H9 (cell line): ENCODE measurements at regions not wholly inside any gene's neighbourhood (a gene's known extent, or its start where the extent isn't known, plus 50 kb on each side); places are given as distances from the start of the nearest gene placed in this dataset.

Experiments used
- DNase-seq: peaks from one replicate; pipeline ENCODE4 v3.0.0-alpha.2; 2017
- H2AFZ ChIP-seq: one replicate; pipeline ENCODE4 v1.6.1; 2013; ENCODE audit warnings: mild to moderate bottlenecking, low read length, control low read depth, moderate library complexity
- H2AK5ac ChIP-seq: 2 replicates; pipeline ENCODE4 v1.6.1; 2013; ENCODE audit warnings: low read length, control low read depth, mixed read lengths; ENCODE audit not compliant: insufficient read length
- H2BK120ac ChIP-seq: one replicate; pipeline ENCODE4 v1.6.1; 2013; ENCODE audit warnings: low read depth, mild to moderate bottlenecking, low read length, control low read depth, inconsistent platforms; ENCODE audit not compliant: poor library complexity, severe bottlenecking
- H2BK12ac ChIP-seq: 2 replicates; pipeline ENCODE4 v1.6.1; 2013; ENCODE audit warnings: low read length, control low read depth, mixed read lengths, low read depth; ENCODE audit not compliant: insufficient read length
- H2BK15ac ChIP-seq: 2 replicates; pipeline ENCODE4 v1.6.1; 2013; ENCODE audit warnings: low read depth, low read length, control low read depth
- H2BK20ac ChIP-seq: one replicate; pipeline ENCODE4 v1.6.1; 2013; ENCODE audit warnings: low read depth, mild to moderate bottlenecking, low read length, control low read depth, inconsistent platforms; ENCODE audit not compliant: poor library complexity, severe bottlenecking
- H2BK5ac ChIP-seq: 2 replicates; pipeline ENCODE4 v1.6.1; 2013; ENCODE audit warnings: low read length, control low read depth, mixed read lengths; ENCODE audit not compliant: insufficient read length
- H3K14ac ChIP-seq: 2 replicates; pipeline ENCODE4 v1.6.1; 2013; ENCODE audit warnings: low read length, control low read depth; ENCODE audit not compliant: insufficient read depth
- H3K18ac ChIP-seq: 2 replicates; pipeline ENCODE4 v1.6.1; 2013; ENCODE audit warnings: low read depth, mild to moderate bottlenecking, mixed read lengths, low read length, control low read depth; ENCODE audit not compliant: insufficient read length
- H3K23ac ChIP-seq: 2 replicates; pipeline ENCODE4 v1.6.1; 2013; ENCODE audit warnings: low read length, control low read depth, mixed read lengths, low read depth; ENCODE audit not compliant: insufficient read length
- H3K23me2 ChIP-seq: 2 replicates; pipeline ENCODE4 v1.6.1; 2013; ENCODE audit warnings: low read depth, mild to moderate bottlenecking, mixed read lengths, low read length, control low read depth; ENCODE audit not compliant: insufficient read length, poor library complexity, severe bottlenecking
- H3K27ac ChIP-seq: 2 replicates; pipeline ENCODE4 v1.5.1; 2013; ENCODE audit warnings: low read length, control low read depth, mixed read lengths, low read depth; ENCODE audit not compliant: insufficient read length
- H3K27me3 ChIP-seq: 2 replicates; pipeline ENCODE4 v1.6.1; 2013; ENCODE audit warnings: low read length, control low read depth, inconsistent platforms; ENCODE audit not compliant: insufficient read depth
- H3K4ac ChIP-seq: 2 replicates; pipeline ENCODE4 v1.6.1; 2013; ENCODE audit warnings: low read depth, mild to moderate bottlenecking, control low read depth, inconsistent platforms, low read length, moderate library complexity
- H3K4me1 ChIP-seq: 2 replicates; pipeline ENCODE4 v1.6.1; 2013; ENCODE audit warnings: low read length, control low read depth, inconsistent platforms; ENCODE audit not compliant: insufficient read depth
- H3K4me2 ChIP-seq: 2 replicates; pipeline ENCODE4 v1.6.1; 2013; ENCODE audit warnings: low read length, control low read depth, mixed read lengths; ENCODE audit not compliant: insufficient read length, insufficient read depth
- H3K56ac ChIP-seq: 2 replicates; pipeline ENCODE4 v1.6.1; 2013; ENCODE audit warnings: low read depth, mild to moderate bottlenecking, mixed read lengths, low read length, control low read depth; ENCODE audit not compliant: insufficient read length
- H3K79me1 ChIP-seq: 2 replicates; pipeline ENCODE4 v1.6.1; 2013; ENCODE audit warnings: low read depth, mild to moderate bottlenecking, moderate library complexity, low read length, control low read depth, inconsistent platforms; ENCODE audit not compliant: insufficient read depth, poor library complexity, severe bottlenecking
- H3K79me2 ChIP-seq: 2 replicates; pipeline ENCODE4 v1.6.1; 2013; ENCODE audit warnings: low read length, control low read depth, inconsistent platforms; ENCODE audit not compliant: insufficient read depth
- H3K9ac ChIP-seq: 2 replicates; pipeline ENCODE4 v1.6.1; 2013; ENCODE audit warnings: low read length, control low read depth, mixed read lengths; ENCODE audit not compliant: insufficient read length; ENCODE audit errors: extremely low read depth
- H3K9me3 ChIP-seq: one replicate; pipeline ENCODE4 v1.6.1; 2013; ENCODE audit warnings: low read depth, low read length, inconsistent platforms; ENCODE audit not compliant: control insufficient read depth
- H3T11ph ChIP-seq: one replicate; pipeline ENCODE4 v1.6.1; 2013; ENCODE audit warnings: mild to moderate bottlenecking, low read length, control low read depth, inconsistent platforms
- H4K20me1 ChIP-seq: one replicate; pipeline ENCODE4 v1.6.1; 2013; ENCODE audit not compliant: control insufficient read depth, insufficient read length, insufficient read depth
- H4K5ac ChIP-seq: 2 replicates; pipeline ENCODE4 v1.6.1; 2013; ENCODE audit warnings: low read depth, mild to moderate bottlenecking, mixed read lengths, low read length, control low read depth; ENCODE audit not compliant: insufficient read length
- H4K8ac ChIP-seq: replicated peaks from 2 replicates; pipeline ENCODE4 v1.6.1; 2013; ENCODE audit warnings: low read length, control low read depth, mixed read lengths, low read depth; ENCODE audit not compliant: insufficient read length
- H4K91ac ChIP-seq: 2 replicates; pipeline ENCODE4 v1.6.1; 2013; ENCODE audit warnings: low read depth, mild to moderate bottlenecking, moderate library complexity, mixed read lengths, low read length, control low read depth; ENCODE audit not compliant: insufficient read length
- H3K27ac Mint-ChIP-seq, 3 experiments: 2 replicates in 2 of 3; 3 replicates in 1 of 3; pipeline ENCODE4 v1.8.0; 2020 to 2021; ENCODE audit warnings: mixed read lengths in 3 of 3, mild to moderate bottlenecking in 1 of 3, moderate library complexity in 1 of 3
- H3K27me3 Mint-ChIP-seq: 2 replicates; pipeline ENCODE4 v1.8.0; 2021; ENCODE audit warnings: low read depth, mild to moderate bottlenecking, moderate library complexity, mixed read lengths
- H3K36me3 Mint-ChIP-seq, 3 experiments: 2 replicates in 2 of 3; 3 replicates in 1 of 3; pipeline ENCODE4 v1.8.0; 2020 to 2021; ENCODE audit warnings: low read depth in 3 of 3, mixed read lengths in 3 of 3; ENCODE audit not compliant: insufficient read depth in 1 of 3
- H3K4me1 Mint-ChIP-seq, 2 experiments: 2 replicates each; pipeline ENCODE4 v1.8.0; 2020; ENCODE audit warnings: mixed read lengths in 2 of 2
- H3K4me3 Mint-ChIP-seq, 2 experiments: 2 replicates in 1 of 2; 3 replicates in 1 of 2; pipeline ENCODE4 v1.8.0; 2020 to 2021; ENCODE audit warnings: mild to moderate bottlenecking in 2 of 2, mixed read lengths in 2 of 2, moderate library complexity in 1 of 2
- H3K9me3 Mint-ChIP-seq, 2 experiments: 2 replicates in 1 of 2; 3 replicates in 1 of 2; pipeline ENCODE4 v1.8.0; 2020; ENCODE audit warnings: mild to moderate bottlenecking in 2 of 2, mixed read lengths in 2 of 2, moderate library complexity in 1 of 2
- WGBS: extraction: QIAGEN DNeasy Blood & Tissue Kit; methylation state at CpG from one replicate; pipeline ENCODE4 v1.1.7; 2013; ENCODE audit warnings: missing lambda C conversion rate, low lambda C conversion rate, mixed read lengths; ENCODE audit not compliant: insufficient read length; ENCODE audit errors: extremely low coverage; 5-methylcytosine and 5-hydroxymethylcytosine counted together
- TF ChIP-seq, protein P1 (sequence below): fragments of 200-600 bp; sonication (generic); conservative IDR thresholded peaks from 3 replicates; pipeline ENCODE4 v1.8.0; 2021; ENCODE audit warnings: antibody characterized with exemption, mild to moderate bottlenecking

DNA sequence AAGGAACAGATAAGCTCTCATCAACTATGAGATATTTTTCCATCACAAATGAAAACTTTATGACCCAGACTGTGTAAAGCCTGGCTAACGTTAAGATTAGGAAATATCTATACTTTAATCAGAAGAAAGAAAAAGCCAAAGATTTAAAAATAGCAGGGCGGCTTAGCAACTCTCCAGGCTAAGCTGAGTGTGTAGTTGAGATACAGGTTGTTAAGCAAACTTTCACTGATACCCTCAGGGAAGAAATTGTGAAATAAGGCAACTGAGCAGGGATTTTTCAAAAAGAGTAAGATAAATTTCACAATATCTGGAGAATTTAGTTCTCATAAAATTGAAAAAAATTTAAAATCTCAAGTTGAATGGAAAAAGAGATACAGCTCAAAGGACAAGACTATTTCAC, 382.0 kb downstream of the RAPGEF2 start:
- Mint-ChIP-seq H3K4me1 (peaks cover 18 to 20% of the 10 kb centered on the region in 2 experiments), H3K27me3 (no peaks in the 10 kb centered on the region; the same call in 1 of the 2 replicates), H3K9me3 (peaks cover 0 to 1% of the 10 kb centered on the region in 2 experiments; a peak in 2 of 5 replicates), H3K4me3 (no peak overlapping the region), H3K36me3 (no peaks in the 10 kb centered on the region), H3K27ac (no peak overlapping the region)
- DNase-seq = no peak
- Histone ChIP-seq H4K5ac (no peak overlapping the region), H3T11ph (no peak overlapping the region), H3K56ac (no peak overlapping the region), H3K23me2 (no peaks in the 10 kb centered on the region), H2AK5ac (no peak overlapping the region), H3K23ac (no peak overlapping the region), H2BK12ac (no peak overlapping the region), H2AFZ (no peak overlapping the region), H4K8ac (no peak overlapping the region), H2BK5ac (no peak overlapping the region), H2BK20ac (no peak overlapping the region), H3K27me3 (no peaks in the 10 kb centered on the region), H3K4me2 (no peak overlapping the region), H3K14ac (no peak overlapping the region), H3K4me1 (0 out of 2 replicates have a peak, but pooled peaks cover 2% of the 10 kb centered on the region), H3K79me2 (no peaks in the 10 kb centered on the region), H4K20me1 (no peaks in the 10 kb centered on the region), H4K91ac (no peak overlapping the region), H3K9me3 (no peaks in the 10 kb centered on the region), H3K9ac (no peak overlapping the region), H3K18ac (no peak overlapping the region), H3K27ac (no peak overlapping the region), H3K4ac (no peak overlapping the region), H2BK120ac (no peak overlapping the region), H2BK15ac (no peak overlapping the region), H3K79me1 (no peaks in the 10 kb centered on the region)
- no CpG with 5 or more reads among the region's 2 CpGs for WGBS
- TF ChIP-seq, protein P1, sequence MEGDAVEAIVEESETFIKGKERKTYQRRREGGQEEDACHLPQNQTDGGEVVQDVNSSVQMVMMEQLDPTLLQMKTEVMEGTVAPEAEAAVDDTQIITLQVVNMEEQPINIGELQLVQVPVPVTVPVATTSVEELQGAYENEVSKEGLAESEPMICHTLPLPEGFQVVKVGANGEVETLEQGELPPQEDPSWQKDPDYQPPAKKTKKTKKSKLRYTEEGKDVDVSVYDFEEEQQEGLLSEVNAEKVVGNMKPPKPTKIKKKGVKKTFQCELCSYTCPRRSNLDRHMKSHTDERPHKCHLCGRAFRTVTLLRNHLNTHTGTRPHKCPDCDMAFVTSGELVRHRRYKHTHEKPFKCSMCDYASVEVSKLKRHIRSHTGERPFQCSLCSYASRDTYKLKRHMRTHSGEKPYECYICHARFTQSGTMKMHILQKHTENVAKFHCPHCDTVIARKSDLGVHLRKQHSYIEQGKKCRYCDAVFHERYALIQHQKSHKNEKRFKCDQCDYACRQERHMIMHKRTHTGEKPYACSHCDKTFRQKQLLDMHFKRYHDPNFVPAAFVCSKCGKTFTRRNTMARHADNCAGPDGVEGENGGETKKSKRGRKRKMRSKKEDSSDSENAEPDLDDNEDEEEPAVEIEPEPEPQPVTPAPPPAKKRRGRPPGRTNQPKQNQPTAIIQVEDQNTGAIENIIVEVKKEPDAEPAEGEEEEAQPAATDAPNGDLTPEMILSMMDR = no peak
